ENCODE measurements at regions not wholly inside any gene's neighbourhood (a gene's known extent, or its start where the extent isn't known, plus 50 kb on each side); places are given as distances from the start of the nearest gene placed in this dataset.

- H3K9me3 Mint-ChIP-seq: no peaks in the 10 kb centered on the region
- no peak overlapping the region for H3K4me3 Mint-ChIP-seq
- H3K36me3 Mint-ChIP-seq (ENCODE audit: low read depth): no peaks in the 10 kb centered on the region
Measured at GRCh38 chrX:8025705-8026104, 98.5 kb upstream of the PNPLA4 start.

GRCh38 chrX:8018934-8019333, 91.7 kb upstream of the PNPLA4 start:
- Mint-ChIP-seq H3K4me1 (no peaks in the 10 kb centered on the region), H3K4me3 (no peak overlapping the region), H3K27me3 (ENCODE audit: low read depth, poor library complexity) (no peaks in the 10 kb centered on the region), H3K27ac (peak overlapping the region; percentile 49), H3K9me3 (no peaks in the 10 kb centered on the region), H3K36me3 (ENCODE audit: low read depth) (no peaks in the 10 kb centered on the region)
- no peak for DNase-seq
- TF ChIP-seq, protein P1, sequence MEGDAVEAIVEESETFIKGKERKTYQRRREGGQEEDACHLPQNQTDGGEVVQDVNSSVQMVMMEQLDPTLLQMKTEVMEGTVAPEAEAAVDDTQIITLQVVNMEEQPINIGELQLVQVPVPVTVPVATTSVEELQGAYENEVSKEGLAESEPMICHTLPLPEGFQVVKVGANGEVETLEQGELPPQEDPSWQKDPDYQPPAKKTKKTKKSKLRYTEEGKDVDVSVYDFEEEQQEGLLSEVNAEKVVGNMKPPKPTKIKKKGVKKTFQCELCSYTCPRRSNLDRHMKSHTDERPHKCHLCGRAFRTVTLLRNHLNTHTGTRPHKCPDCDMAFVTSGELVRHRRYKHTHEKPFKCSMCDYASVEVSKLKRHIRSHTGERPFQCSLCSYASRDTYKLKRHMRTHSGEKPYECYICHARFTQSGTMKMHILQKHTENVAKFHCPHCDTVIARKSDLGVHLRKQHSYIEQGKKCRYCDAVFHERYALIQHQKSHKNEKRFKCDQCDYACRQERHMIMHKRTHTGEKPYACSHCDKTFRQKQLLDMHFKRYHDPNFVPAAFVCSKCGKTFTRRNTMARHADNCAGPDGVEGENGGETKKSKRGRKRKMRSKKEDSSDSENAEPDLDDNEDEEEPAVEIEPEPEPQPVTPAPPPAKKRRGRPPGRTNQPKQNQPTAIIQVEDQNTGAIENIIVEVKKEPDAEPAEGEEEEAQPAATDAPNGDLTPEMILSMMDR (IDR thresholded peaks at IDR 0.05): no peak

More at GRCh38 chrX:8025705-8026104, 98.5 kb upstream of the PNPLA4 start:
- no peaks in the 10 kb centered on the region for H3K4me1 Mint-ChIP-seq
- no peaks in the 10 kb centered on the region for H3K27me3 Mint-ChIP-seq (ENCODE audit: low read depth, poor library complexity)
- H3K27ac Mint-ChIP-seq: no peak overlapping the region
- no peak for DNase-seq
- TF ChIP-seq, protein P1 (IDR thresholded peaks at IDR 0.05): no peak

DNA sequence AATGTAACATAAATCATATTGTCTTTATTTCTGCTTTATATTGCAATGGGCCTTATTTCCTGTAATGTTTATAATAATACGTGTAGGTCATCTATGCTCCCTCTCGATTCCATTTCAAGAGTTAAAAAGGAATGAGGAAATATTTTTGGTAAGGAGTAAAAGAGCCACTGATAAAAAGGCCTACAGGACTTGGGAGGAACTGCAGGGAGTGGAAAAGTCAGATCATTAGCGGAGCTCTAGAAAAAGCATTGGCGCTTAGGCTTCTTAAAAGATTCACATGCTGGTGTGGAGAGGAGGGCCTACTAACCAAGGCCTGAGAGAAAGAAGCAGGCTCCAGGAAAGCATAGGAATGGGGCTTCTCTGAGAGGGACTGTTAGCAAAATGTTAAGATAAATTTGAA, 82.9 kb upstream of the PNPLA4 start:
- no peak overlapping the region for H3K27ac Mint-ChIP-seq
- H3K9me3 Mint-ChIP-seq: peaks cover 5% of the 10 kb centered on the region
- peaks cover 5% of the 10 kb centered on the region for H3K4me1 Mint-ChIP-seq
- peaks cover 4% of the 10 kb centered on the region for H3K27me3 Mint-ChIP-seq (ENCODE audit: low read depth, poor library complexity)
- no peaks in the 10 kb centered on the region for H3K36me3 Mint-ChIP-seq (ENCODE audit: low read depth)
- DNase-seq: no peak
- TF ChIP-seq, protein P1 (IDR thresholded peaks at IDR 0.05): peak; percentile 32
- H3K4me3 Mint-ChIP-seq: no peak overlapping the region

GRCh38 chrX:8005678-8006347, 78.6 kb upstream of the PNPLA4 start:
- TF ChIP-seq, protein P1 (IDR thresholded peaks at IDR 0.05): no peak
- Mint-ChIP-seq H3K4me3 (no peak overlapping the region), H3K36me3 (ENCODE audit: low read depth) (peaks cover 5% of the 10 kb centered on the region), H3K9me3 (peaks cover 11% of the 10 kb centered on the region), H3K4me1 (peaks cover 5% of the 10 kb centered on the region), H3K27ac (no peak overlapping the region), H3K27me3 (ENCODE audit: low read depth, poor library complexity) (no peaks in the 10 kb centered on the region)
- DNase-seq: no peak

- H3K4me3 Mint-ChIP-seq: no peak overlapping the region
- no peak overlapping the region for H3K27ac Mint-ChIP-seq
- peaks cover 13% of the 10 kb centered on the region for H3K9me3 Mint-ChIP-seq
- H3K4me1 Mint-ChIP-seq: peaks cover under 1% of the 10 kb centered on the region
- peaks cover 5% of the 10 kb centered on the region for H3K36me3 Mint-ChIP-seq (ENCODE audit: low read depth)
- no peak for DNase-seq
- no peaks in the 10 kb centered on the region for H3K27me3 Mint-ChIP-seq (ENCODE audit: low read depth, poor library complexity)
- TF ChIP-seq, protein P1 (IDR thresholded peaks at IDR 0.05): no peak
Measured at GRCh38 chrX:8003147-8003883, 76.1 kb upstream of the PNPLA4 start.

Data from nephron progenitor cell (in vitro differentiated cells).